HepG2 (cell line): ENCODE measurements at regions not wholly inside any gene's neighbourhood (a gene's known extent, or its start where the extent isn't known, plus 50 kb on each side); places are given as distances from the start of the nearest gene placed in this dataset.

Source experiments
- ATAC-seq: fragments of 200-7000 bp; cut with Tn5 transposase; 3 replicates; pipeline ENCODE4 v1.9.1; 2020; ENCODE audit warnings: mild to moderate bottlenecking, moderate library complexity
- BruUV-seq: library from RNA; stranded (reverse); fragments of 400-500 nt; replicated peaks from 2 replicates; lab custom pipeline; 2021; lab: Mats Ljungman, UMichigan
- CTCF ChIA-PET: fragments of 300-600 bp; formaldehyde crosslinking; extraction: SDS; loops from one replicate; lab custom pipeline; 2021; ENCODE audit warnings: low total read pairs, inconsistent platforms, low intra/inter-chr PET ratio; lab: Yijun Ruan, JAX
- POLR2A ChIA-PET: fragments of 350-600 bp; sonication (Branson Sonifier 250); formaldehyde crosslinking; loops from one replicate; lab custom pipeline; 2020; ENCODE audit warnings: antibody characterized with exemption, inconsistent platforms; lab: Yijun Ruan, JAX
- DNase-seq: peaks from one replicate; pipeline ENCODE4 v3.0.0-alpha.2; 2015; ENCODE audit warnings: low spot score
- FAIRE-seq: peaks from 3 replicates; lab custom pipeline; 2011; peaks lifted over from hg19 to GRCh38; lab: Jason Lieb, UNC
- H2AFZ ChIP-seq: one replicate; pipeline ENCODE4 v1.6.1; 2011; ENCODE audit warnings: low read length, inconsistent platforms
- H3K27ac ChIP-seq: fragments of 300-600 bp; 3 replicates; pipeline ENCODE4 v1.8.0; 2011; ENCODE audit warnings: mixed run types, mild to moderate bottlenecking, mixed read lengths, low read length, inconsistent platforms; ENCODE audit not compliant: insufficient read depth; ENCODE audit errors: extremely low read length
- H3K27me3 ChIP-seq, 2 experiments: fragments of 200-600 bp in 1 of 2; 2 replicates in 1 of 2; 3 replicates in 1 of 2; pipeline versions ENCODE4 v1.6.0 to v1.8.0; 2011; ENCODE audit warnings: low read length in 2 of 2, mild to moderate bottlenecking in 2 of 2, moderate library complexity in 2 of 2, inconsistent platforms in 1 of 2; ENCODE audit not compliant: insufficient read depth in 2 of 2, control insufficient read depth in 1 of 2
- H3K36me3 ChIP-seq, 2 experiments: fragments of 200-600 bp in 1 of 2; replicated peaks in 1 of 2; 2 replicates in 1 of 2; 3 replicates in 1 of 2; pipeline versions ENCODE4 v1.5.1 to v1.8.0; 2011; ENCODE audit warnings: low read length in 2 of 2, inconsistent platforms in 1 of 2; ENCODE audit not compliant: insufficient read depth in 2 of 2, control insufficient read depth in 1 of 2
- H3K4me1 ChIP-seq: 2 replicates; pipeline ENCODE4 v1.5.1; 2012; ENCODE audit warnings: low read length, inconsistent platforms; ENCODE audit not compliant: insufficient read depth
- H3K4me2 ChIP-seq: 2 replicates; pipeline ENCODE4 v1.6.0; 2011; ENCODE audit warnings: low read depth, low read length, inconsistent platforms
- H3K4me3 ChIP-seq, 3 experiments: fragments of 200-600 bp in 1 of 3; sonication (generic), shearing (Covaris generic) in 1 of 3; replicated peaks in 1 of 3; 2 replicates each; pipeline ENCODE4 v1.5.1; 2011 to 2016; ENCODE audit warnings: low read length in 3 of 3, inconsistent platforms in 2 of 3, low read depth in 2 of 3, mild to moderate bottlenecking in 2 of 3, control low read depth in 1 of 3, mixed read lengths in 1 of 3; ENCODE audit not compliant: insufficient read depth in 1 of 3
- H3K79me2 ChIP-seq: one replicate; pipeline ENCODE4 v1.6.1; 2011; ENCODE audit warnings: low read length, inconsistent platforms; ENCODE audit not compliant: insufficient read depth
- H3K9ac ChIP-seq: 2 replicates; pipeline ENCODE4 v1.6.0; 2011; ENCODE audit warnings: mild to moderate bottlenecking, low read depth, low read length, inconsistent platforms; ENCODE audit not compliant: insufficient read depth
- H3K9me3 ChIP-seq: 2 replicates; pipeline ENCODE4 v1.5.1; 2012; ENCODE audit warnings: mild to moderate bottlenecking, low read length
- H4K20me1 ChIP-seq: 2 replicates; pipeline ENCODE4 v1.6.0; 2011; ENCODE audit warnings: inconsistent platforms, mild to moderate bottlenecking, low read length, moderate library complexity; ENCODE audit not compliant: insufficient read depth
- CBX5 ChIP-seq: sonication (generic); formaldehyde crosslinking; IDR thresholded peaks from 2 replicates; pipeline ENCODE4 v1.4.0; 2020; ENCODE audit warnings: missing genetic modification reagents, borderline replicate concordance
- DNMT1 ChIP-seq: sonication (generic); formaldehyde crosslinking; IDR thresholded peaks from 2 replicates; pipeline ENCODE4 v1.5.1; 2020; ENCODE audit warnings: mild to moderate bottlenecking, missing genetic modification reagents
- FOXJ3 ChIP-seq: sonication (generic); formaldehyde crosslinking; IDR thresholded peaks from 2 replicates; pipeline ENCODE4 v1.4.0; 2020; ENCODE audit warnings: missing genetic modification reagents, mild to moderate bottlenecking, borderline replicate concordance
- FOXP1 ChIP-seq, 2 experiments: fragments of 450-650 bp in 1 of 2; IDR thresholded peaks; 2 replicates each; pipeline ENCODE4 v1.6.1; 2017 to 2018; ENCODE audit warnings: antibody characterized with exemption in 1 of 2
- KLF6 ChIP-seq: IDR thresholded peaks from 2 replicates; pipeline ENCODE4 v1.8.0; 2016; ENCODE audit warnings: missing biosample characterization, missing genetic modification reagents
- SIN3A ChIP-seq: IDR thresholded peaks from 2 replicates; pipeline ENCODE4 v1.6.1; 2011; ENCODE audit warnings: low read depth, mild to moderate bottlenecking, control low read depth, low read length, borderline replicate concordance
- SOX6 ChIP-seq, 2 experiments: fragments of 450-650 bp in 1 of 2; sonication (generic) in 1 of 2; formaldehyde crosslinking in 1 of 2; IDR thresholded peaks; 2 replicates each; pipeline versions ENCODE4 v1.4.0 to v1.6.1; 2017 to 2020; ENCODE audit warnings: antibody characterized with exemption in 1 of 2, mild to moderate bottlenecking in 1 of 2, missing genetic modification reagents in 1 of 2
- TCF7L2 ChIP-seq: IDR thresholded peaks from 2 replicates; pipeline ENCODE4 v1.6.1; 2011; ENCODE audit warnings: mild to moderate bottlenecking, low read depth, low read length, moderate library complexity
- ZNF331 ChIP-seq: sonication (generic); formaldehyde crosslinking; IDR thresholded peaks from 2 replicates; pipeline ENCODE4 v1.4.0; 2020; ENCODE audit warnings: missing genetic modification reagents
- ZSCAN31 ChIP-seq: sonication (generic); formaldehyde crosslinking; IDR thresholded peaks from 2 replicates; pipeline ENCODE4 v1.5.0; 2020; ENCODE audit warnings: low read depth, mild to moderate bottlenecking, missing genetic modification reagents
- WGBS: methylation state at CpG from one replicate; pipeline ENCODE4 v1.1.6; 2017; ENCODE audit warnings: low lambda C conversion rate; 5-methylcytosine and 5-hydroxymethylcytosine counted together
- in situ Hi-C: cut with HindIII; loops from 2 replicates; pipeline ENCODE4 v1.10.0; 2017; ENCODE audit warnings: low pct_unique_long_range_greater_than_20kb; ENCODE audit not compliant: extremely low pct_ligation_motif_present
- intact Hi-C: fragments of 100-400 bp; cut with micrococcal nuclease; formaldehyde crosslinking; loops from one replicate; pipeline ENCODE4 v1.10.0; 2022; ENCODE audit not compliant: unreplicated experiment
- TF ChIP-seq, protein P1 (sequence below): IDR thresholded peaks from 2 replicates; pipeline ENCODE4 v1.6.1; 2016; ENCODE audit warnings: low read depth
- TF ChIP-seq, protein P2 (sequence below): sonication (generic); formaldehyde crosslinking; IDR thresholded peaks from 2 replicates; pipeline ENCODE4 v1.4.0; 2020; ENCODE audit warnings: missing genetic modification reagents, borderline replicate concordance
- TF ChIP-seq, protein P3 (sequence below): sonication (generic); formaldehyde crosslinking; conservative IDR thresholded peaks from 2 replicates; pipeline ENCODE4 v1.4.0; 2020; ENCODE audit warnings: missing genetic modification reagents

DNA sequence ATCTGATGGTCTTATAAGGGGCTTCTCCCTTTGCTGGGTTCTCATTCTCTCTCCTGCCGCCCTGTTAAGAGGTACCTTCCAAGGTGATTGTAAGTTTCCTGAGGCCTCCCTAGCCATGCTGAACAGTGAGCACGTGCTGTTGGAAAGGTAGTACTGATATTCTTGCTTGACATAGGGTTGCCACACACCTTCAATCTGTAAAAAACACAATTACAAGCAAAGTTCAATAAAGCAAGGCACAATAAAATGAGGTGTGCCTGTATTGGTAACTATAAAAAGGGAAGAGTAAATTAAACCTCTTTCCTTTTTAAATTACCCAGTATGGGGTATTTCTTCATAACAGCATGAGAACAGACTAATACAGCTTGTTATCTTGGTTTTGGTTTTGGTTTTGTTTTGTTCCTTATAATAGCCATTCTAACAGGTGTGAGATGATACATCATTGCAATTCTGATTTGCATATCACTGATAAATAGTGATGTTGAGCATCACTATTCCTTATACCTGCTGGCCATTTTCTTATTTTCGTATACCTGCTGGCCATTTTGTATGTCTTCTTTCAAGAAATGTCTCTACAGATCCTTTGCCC, 164.9 kb upstream of the TRIM24 start:
- no peak overlapping the region for H3K27ac ChIP-seq
- TF ChIP-seq, protein P1, sequence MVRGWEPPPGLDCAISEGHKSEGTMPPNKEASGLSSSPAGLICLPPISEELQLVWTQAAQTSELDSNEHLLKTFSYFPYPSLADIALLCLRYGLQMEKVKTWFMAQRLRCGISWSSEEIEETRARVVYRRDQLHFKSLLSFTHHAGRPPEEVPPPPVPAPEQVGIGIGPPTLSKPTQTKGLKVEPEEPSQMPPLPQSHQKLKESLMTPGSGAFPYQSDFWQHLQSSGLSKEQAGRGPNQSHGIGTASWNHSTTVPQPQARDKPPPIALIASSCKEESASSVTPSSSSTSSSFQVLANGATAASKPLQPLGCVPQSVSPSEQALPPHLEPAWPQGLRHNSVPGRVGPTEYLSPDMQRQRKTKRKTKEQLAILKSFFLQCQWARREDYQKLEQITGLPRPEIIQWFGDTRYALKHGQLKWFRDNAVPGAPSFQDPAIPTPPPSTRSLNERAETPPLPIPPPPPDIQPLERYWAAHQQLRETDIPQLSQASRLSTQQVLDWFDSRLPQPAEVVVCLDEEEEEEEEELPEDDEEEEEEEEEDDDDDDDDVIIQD (CRISPR knock-in tag) = 0 out of 2 replicates have a peak, but pooled peaks have one; percentile 6
- TF ChIP-seq ZSCAN31 (CRISPR knock-in tag) = no peak
- WGBS = 66% methylated on average over 3 of the region's 3 CpGs
- peaks cover 7% of the 10 kb centered on the region for H3K9me3 ChIP-seq
- no peaks in the 10 kb centered on the region for H3K79me2 ChIP-seq
- no peak for DNase-seq
- H3K4me1 ChIP-seq = peaks cover 36% of the 10 kb centered on the region
- FAIRE-seq = peak; percentile 30
- H4K20me1 ChIP-seq = no peaks in the 10 kb centered on the region
- H3K4me3 ChIP-seq = no peak overlapping the region
- intact Hi-C loops = no loop called here
- H3K27me3 ChIP-seq = no peaks in the 10 kb centered on the region
- no peaks in the 10 kb centered on the region for H3K36me3 ChIP-seq
- in situ Hi-C loops = no loop called here
- H2AFZ ChIP-seq = no peak overlapping the region
- no peak overlapping the region for H3K4me2 ChIP-seq
- BruUV-seq = no TSS peak
- no peak for ATAC-seq
- CTCF ChIA-PET = no interaction called here
- H3K9ac ChIP-seq = no peak overlapping the region
- POLR2A ChIA-PET = interaction anchor here (1.1 kb wide), 1 partner anchor 49 kb away, joined by 4 read pairs; no protein-coding TSS in a partner anchor

DNA sequence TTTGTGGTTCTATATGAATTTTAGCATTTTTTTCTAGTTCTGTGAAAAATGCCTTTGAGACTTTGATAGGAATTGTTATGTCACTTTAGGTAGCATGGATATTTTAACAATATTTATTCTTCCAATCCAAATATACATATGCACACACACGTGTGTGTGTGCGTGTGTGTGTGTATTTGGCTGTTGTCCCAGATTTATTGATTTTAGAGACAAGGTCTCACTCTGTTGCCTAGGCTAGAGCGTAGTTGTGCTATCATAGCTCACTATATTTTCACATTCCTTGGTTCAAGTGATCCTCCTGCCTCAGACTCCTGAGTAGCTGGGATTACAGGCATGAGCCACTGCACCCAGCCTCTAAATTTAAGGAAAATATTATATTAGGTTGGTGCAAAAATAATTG, 162.5 kb upstream of the TRIM24 start:
- WGBS = 64% methylated on average over 3 of the region's 3 CpGs
- H3K9ac ChIP-seq = no peak overlapping the region
- ATAC-seq (no peak), DNase-seq (peak; percentile 35), FAIRE-seq (no peak)
- no peaks in the 10 kb centered on the region for H3K36me3 ChIP-seq
- BruUV-seq = no TSS peak
- H3K27ac ChIP-seq = no peak overlapping the region
- no peaks in the 10 kb centered on the region for H4K20me1 ChIP-seq
- in situ Hi-C loops = no loop called here
- ChIA-PET CTCF (no interaction called here), POLR2A (interaction anchor here (0.6 to 0.7 kb wide), 2 partner anchors 19 to 294 kb away, joined by 3 to 4 read pairs; no protein-coding TSS in a partner anchor)
- intact Hi-C loops = no loop called here
- no peaks in the 10 kb centered on the region for H3K27me3 ChIP-seq
- peaks cover 36% of the 10 kb centered on the region for H3K4me1 ChIP-seq
- no peak overlapping the region for H3K4me3 ChIP-seq
- no peaks in the 10 kb centered on the region for H3K9me3 ChIP-seq
- H3K4me2 ChIP-seq = no peak overlapping the region
- no peak overlapping the region for H2AFZ ChIP-seq
- no peaks in the 10 kb centered on the region for H3K79me2 ChIP-seq
- TF ChIP-seq DNMT1 (no peak), SOX6 (IDR thresholded peaks at IDR 0.05) (no peak), SOX6 (CRISPR knock-in tag; IDR thresholded peaks at IDR 0.05) (peak; percentile 34; the same call in 1 of the 2 replicates), KLF6 (CRISPR knock-in tag) (no peak), ZNF331 (CRISPR knock-in tag) (no peak), CBX5 (CRISPR knock-in tag) (no peak), SIN3A (no peak), FOXP1 (IDR thresholded peaks at IDR 0.05) (no peak), FOXP1 (CRISPR knock-in tag; IDR thresholded peaks at IDR 0.05) (peak; percentile 38; the same call in 1 of the 2 replicates), TCF7L2 (no peak), FOXJ3 (0 out of 2 replicates have a peak, but pooled peaks have one; percentile 25)
- TF ChIP-seq, protein P2, sequence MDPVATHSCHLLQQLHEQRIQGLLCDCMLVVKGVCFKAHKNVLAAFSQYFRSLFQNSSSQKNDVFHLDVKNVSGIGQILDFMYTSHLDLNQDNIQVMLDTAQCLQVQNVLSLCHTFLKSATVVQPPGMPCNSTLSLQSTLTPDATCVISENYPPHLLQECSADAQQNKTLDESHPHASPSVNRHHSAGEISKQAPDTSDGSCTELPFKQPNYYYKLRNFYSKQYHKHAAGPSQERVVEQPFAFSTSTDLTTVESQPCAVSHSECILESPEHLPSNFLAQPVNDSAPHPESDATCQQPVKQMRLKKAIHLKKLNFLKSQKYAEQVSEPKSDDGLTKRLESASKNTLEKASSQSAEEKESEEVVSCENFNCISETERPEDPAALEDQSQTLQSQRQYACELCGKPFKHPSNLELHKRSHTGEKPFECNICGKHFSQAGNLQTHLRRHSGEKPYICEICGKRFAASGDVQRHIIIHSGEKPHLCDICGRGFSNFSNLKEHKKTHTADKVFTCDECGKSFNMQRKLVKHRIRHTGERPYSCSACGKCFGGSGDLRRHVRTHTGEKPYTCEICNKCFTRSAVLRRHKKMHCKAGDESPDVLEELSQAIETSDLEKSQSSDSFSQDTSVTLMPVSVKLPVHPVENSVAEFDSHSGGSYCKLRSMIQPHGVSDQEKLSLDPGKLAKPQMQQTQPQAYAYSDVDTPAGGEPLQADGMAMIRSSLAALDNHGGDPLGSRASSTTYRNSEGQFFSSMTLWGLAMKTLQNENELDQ = no peak
- TF ChIP-seq, protein P3, sequence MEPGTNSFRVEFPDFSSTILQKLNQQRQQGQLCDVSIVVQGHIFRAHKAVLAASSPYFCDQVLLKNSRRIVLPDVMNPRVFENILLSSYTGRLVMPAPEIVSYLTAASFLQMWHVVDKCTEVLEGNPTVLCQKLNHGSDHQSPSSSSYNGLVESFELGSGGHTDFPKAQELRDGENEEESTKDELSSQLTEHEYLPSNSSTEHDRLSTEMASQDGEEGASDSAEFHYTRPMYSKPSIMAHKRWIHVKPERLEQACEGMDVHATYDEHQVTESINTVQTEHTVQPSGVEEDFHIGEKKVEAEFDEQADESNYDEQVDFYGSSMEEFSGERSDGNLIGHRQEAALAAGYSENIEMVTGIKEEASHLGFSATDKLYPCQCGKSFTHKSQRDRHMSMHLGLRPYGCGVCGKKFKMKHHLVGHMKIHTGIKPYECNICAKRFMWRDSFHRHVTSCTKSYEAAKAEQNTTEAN (CRISPR knock-in tag) = peak; percentile 91
